Testis (tissue), 2 donors: ENCODE measurements at regions not wholly inside any gene's neighbourhood (a gene's known extent, or its start where the extent isn't known, plus 50 kb on each side); places are given as distances from the start of the nearest gene placed in this dataset.

ENCODE experiments used
- DNase-seq: peaks from one replicate; pipeline ENCODE4 v3.0.0-alpha.2; 2019
- H3K27ac ChIP-seq, 2 donors: fragments of 200-600 bp; sonication (generic); one replicate each; pipeline ENCODE4 v1.5.1; 2019
- H3K27me3 ChIP-seq: fragments of 200-600 bp; sonication (generic); one replicate; pipeline ENCODE4 v1.5.1; 2019
- H3K36me3 ChIP-seq: fragments of 200-600 bp; sonication (generic); one replicate; pipeline ENCODE4 v1.5.1; 2017; ENCODE audit warnings: low read depth; ENCODE audit errors: missing control alignments
- H3K4me1 ChIP-seq: fragments of 200-600 bp; sonication (generic); one replicate; pipeline ENCODE4 v1.5.1; 2019
- H3K4me3 ChIP-seq, 2 donors: fragments of 200-600 bp; sonication (generic); one replicate each; pipeline ENCODE4 v1.5.1; 2017 to 2019
- H3K9me3 ChIP-seq: fragments of 200-600 bp; sonication (generic); one replicate; pipeline ENCODE4 v1.5.1; 2017
- CTCF ChIP-seq, 3 experiments: fragments of 450-650 bp in 2 of 3; fragments of 200-600 bp in 1 of 3; sonication (generic) in 1 of 3; IDR thresholded peaks; one replicate each; pipeline ENCODE4 v1.5.1; 2016 to 2019; ENCODE audit warnings: antibody characterized with exemption in 3 of 3, mild to moderate bottlenecking in 2 of 3, moderate library complexity in 1 of 3
- POLR2A ChIP-seq: fragments of 450-650 bp; IDR thresholded peaks from one replicate; pipeline ENCODE4 v1.6.1; 2017; ENCODE audit warnings: antibody characterized with exemption, mild to moderate bottlenecking, moderate library complexity
- WGBS, 2 donors: methylation state at CpG; one replicate each; pipeline ENCODE4 v1.1.5; 2018; 5-methylcytosine and 5-hydroxymethylcytosine counted together
- intact Hi-C: fragments of 100-400 bp; cut with DNase I; formaldehyde crosslinking; loops from one replicate; pipeline ENCODE4 v1.15.1; 2023; ENCODE audit warnings: low total_unique reads

GRCh38 chr13:33764716-33765115 lies 53.2 kb upstream of the RFC3 start:
- no peak for DNase-seq
- H3K9me3 ChIP-seq, result no peaks in the 10 kb centered on the region
- H3K36me3 ChIP-seq, result no peaks in the 10 kb centered on the region
- TF ChIP-seq POLR2A, result no peak
- no peak for TF ChIP-seq CTCF (IDR thresholded peaks at IDR 0.05)
- H3K4me3 ChIP-seq, result no peak overlapping the region
- no peaks in the 10 kb centered on the region for H3K27me3 ChIP-seq
- no peak overlapping the region for H3K27ac ChIP-seq
- no peaks in the 10 kb centered on the region for H3K4me1 ChIP-seq
- WGBS, 2 donors, result 76 to 77% methylated on average over 3 of the region's 3 CpGs
- intact Hi-C loops, result no loop called here

- H3K27ac ChIP-seq, result no peak overlapping the region
- no peaks in the 10 kb centered on the region for H3K27me3 ChIP-seq
- TF ChIP-seq CTCF (IDR thresholded peaks at IDR 0.05) (no peak), POLR2A (no peak)
- H3K4me3 ChIP-seq, result no peak overlapping the region
- intact Hi-C loops, result no loop called here
- 94 to 97% methylated on average over 5 of the region's 5 CpGs for WGBS, 2 donors
- H3K4me1 ChIP-seq, result no peaks in the 10 kb centered on the region
- H3K9me3 ChIP-seq, result no peaks in the 10 kb centered on the region
- no peaks in the 10 kb centered on the region for H3K36me3 ChIP-seq
- no peak for DNase-seq
Observed at GRCh38 chr13:33766329-33767123, 51.4 kb upstream of the RFC3 start.

- H3K36me3 ChIP-seq, result no peaks in the 10 kb centered on the region
- no peaks in the 10 kb centered on the region for H3K27me3 ChIP-seq
- DNase-seq, result no peak
- H3K4me1 ChIP-seq, result no peaks in the 10 kb centered on the region
- no peaks in the 10 kb centered on the region for H3K9me3 ChIP-seq
- intact Hi-C loops, result no loop called here
- no peak overlapping the region for H3K27ac ChIP-seq
- no peak for TF ChIP-seq POLR2A
- no peak for TF ChIP-seq CTCF (IDR thresholded peaks at IDR 0.05)
- H3K4me3 ChIP-seq, result no peak overlapping the region
- WGBS, 2 donors, result 94 to 100% methylated on average over 2 of the region's 2 CpGs
Observed at GRCh38 chr13:33767140-33767539, 50.8 kb upstream of the RFC3 start.
